Upper lobe of left lung (tissue), 4 donors: ENCODE measurements at regions not wholly inside any gene's neighbourhood (a gene's known extent, or its start where the extent isn't known, plus 50 kb on each side); places are given as distances from the start of the nearest gene placed in this dataset.

Source experiments
- CTCF ChIP-seq, 6 experiments: fragments of 450-650 bp in 4 of 6; fragments of 200-600 bp in 2 of 6; sonication (generic) in 2 of 6; IDR thresholded peaks; one replicate each; pipeline ENCODE4 v1.5.1; 2016 to 2019; ENCODE audit warnings: antibody characterized with exemption in 6 of 6
- POLR2A ChIP-seq, 4 donors: fragments of 450-650 bp; IDR thresholded peaks; one replicate each; pipeline ENCODE4 v1.5.1; 2016 to 2017; ENCODE audit warnings: antibody characterized with exemption in 4 of 4, mild to moderate bottlenecking in 2 of 4

GRCh38 chr6:167754691-167755090 is 72.0 kb upstream of the AFDN start:
- TF ChIP-seq POLR2A (IDR thresholded peaks at IDR 0.05), result no peak
- no peak for TF ChIP-seq CTCF (IDR thresholded peaks at IDR 0.05)
